T1000 (cell line): ENCODE measurements at regions not wholly inside any gene's neighbourhood (a gene's known extent, or its start where the extent isn't known, plus 50 kb on each side); places are given as distances from the start of the nearest gene placed in this dataset.

ENCODE experiments used
- DNase-seq: peaks from one replicate; lab custom pipeline; 2025; ENCODE audit warnings: mixed read lengths; lab: John Stamatoyannopoulos, UW

- no peak for DNase-seq
These were observed 391.4 kb downstream of the SH3GL2 start for GRCh38 chr9:17970277-17970676.

GRCh38 chr9:17978773-17979172 is 399.9 kb downstream of the SH3GL2 start:
- no peak for DNase-seq

- no peak for DNase-seq
These were observed 407.7 kb downstream of the SH3GL2 start for GRCh38 chr9:17986595-17986994.

- no peak for DNase-seq
These were observed 408.3 kb downstream of the SH3GL2 start for GRCh38 chr9:17987189-17987588.

GRCh38 chr9:17988489-17988888 is 409.6 kb downstream of the SH3GL2 start:
- no peak for DNase-seq

- DNase-seq = no peak
These were observed 411.7 kb downstream of the SH3GL2 start for GRCh38 chr9:17990602-17991001.

- no peak for DNase-seq
These were observed 414.2 kb downstream of the SH3GL2 start for GRCh38 chr9:17993024-17993423.

- no peak for DNase-seq
These were observed 416.0 kb downstream of the SH3GL2 start for GRCh38 chr9:17994695-17995425.

GRCh38 chr9:17996728-17997127 is 417.9 kb downstream of the SH3GL2 start:
- no peak for DNase-seq

- DNase-seq = no peak
These were observed 424.0 kb downstream of the SH3GL2 start for GRCh38 chr9:18002718-18003438.

- DNase-seq = no peak
These were observed 427.7 kb downstream of the SH3GL2 start for GRCh38 chr9:18006591-18006990.

GRCh38 chr9:18007621-18008020 is 428.8 kb downstream of the SH3GL2 start:
- DNase-seq = no peak

- no peak for DNase-seq
These were observed 431.0 kb downstream of the SH3GL2 start for GRCh38 chr9:18009902-18010301.

- DNase-seq = no peak
These were observed 431.6 kb downstream of the SH3GL2 start for GRCh38 chr9:18010492-18010891.

- no peak for DNase-seq
These were observed 433.3 kb downstream of the SH3GL2 start for GRCh38 chr9:18012170-18012569.

GRCh38 chr9:18014556-18014955 is 435.7 kb downstream of the SH3GL2 start:
- DNase-seq = no peak

GRCh38 chr9:18015116-18015515 is 436.2 kb downstream of the SH3GL2 start:
- DNase-seq = no peak

- no peak for DNase-seq
These were observed 438.3 kb downstream of the SH3GL2 start for GRCh38 chr9:18017136-18017535.

GRCh38 chr9:18018221-18018620 is 439.4 kb downstream of the SH3GL2 start:
- DNase-seq = no peak

- no peak for DNase-seq
These were observed 439.8 kb downstream of the SH3GL2 start for GRCh38 chr9:18018661-18019060.

- no peak for DNase-seq
These were observed 441.4 kb downstream of the SH3GL2 start for GRCh38 chr9:18020121-18020745.

GRCh38 chr9:18022642-18023041 is 443.8 kb downstream of the SH3GL2 start:
- DNase-seq = no peak

GRCh38 chr9:18023332-18023731 is 444.5 kb downstream of the SH3GL2 start:
- DNase-seq = no peak
